Right ventricle myocardium inferior (tissue), 1 donor: ENCODE measurements at regions not wholly inside any gene's neighbourhood (a gene's known extent, or its start where the extent isn't known, plus 50 kb on each side); places are given as distances from the start of the nearest gene placed in this dataset.
"Not testable (repeated sequence)": the region's sequence is repeated elsewhere in the genome, so short reads cannot be mapped to it uniquely, and the experiment has no call there.

Experiments used
- ATAC-seq: fragments of 200-7000 bp; cut with Tn5 transposase; one replicate; pipeline ENCODE4 v1.9.1; 2020; ENCODE audit warnings: mild to moderate bottlenecking, moderate library complexity
- DNase-seq: peaks from one replicate; pipeline ENCODE4 v3.0.0; 2021; ENCODE audit errors: missing footprints
- intact Hi-C: fragments of 100-400 bp; cut with DNase I; formaldehyde crosslinking; loops from one replicate; pipeline ENCODE4 v1.11.0; 2022
- donor health status: DM: no; HTN: yes; CAD: no; lungs with severe emphysema.

GRCh38 chr11:29075726-29076125 lies 941.1 kb downstream of the KCNA4 start:
- intact Hi-C loops = no loop called here
- ATAC-seq = no peak
- no peak for DNase-seq

- DNase-seq (no peak), ATAC-seq (no peak)
- intact Hi-C loops = no loop called here
Measured at GRCh38 chr11:29063630-29064361, 953.0 kb downstream of the KCNA4 start.

- DNase-seq (no peak), ATAC-seq (no peak)
- intact Hi-C loops = no loop called here
Measured at GRCh38 chr11:29061452-29061851, 953.3 kb downstream of the METTL15 start.

GRCh38 chr11:29056487-29056886 lies 948.3 kb downstream of the METTL15 start:
- DNase-seq, intact Hi-C loops, ATAC-seq: not testable (repeated sequence)

GRCh38 chr11:29051935-29052334 lies 943.7 kb downstream of the METTL15 start:
- ATAC-seq = no peak
- DNase-seq = no peak
- intact Hi-C loops = no loop called here

- DNase-seq, ATAC-seq, intact Hi-C loops: not testable (repeated sequence)
Measured at GRCh38 chr11:29050962-29051361, 942.8 kb downstream of the METTL15 start.

- DNase-seq = no peak
- ATAC-seq = no peak
Measured at GRCh38 chr11:29040489-29040888, 932.3 kb downstream of the METTL15 start.

GRCh38 chr11:29032384-29033149 lies 924.4 kb downstream of the METTL15 start:
- ATAC-seq (no peak), DNase-seq (no peak)
- intact Hi-C loops = no loop called here

More at GRCh38 chr11:29040489-29040888, 932.3 kb downstream of the METTL15 start:
- intact Hi-C loops = no loop called here

- no peak for ATAC-seq
Measured at GRCh38 chr11:29029452-29029851, 921.3 kb downstream of the METTL15 start.

GRCh38 chr11:29027436-29027835 lies 919.2 kb downstream of the METTL15 start:
- ATAC-seq (no peak), DNase-seq (no peak)
- intact Hi-C loops = no loop called here

More at GRCh38 chr11:29029452-29029851, 921.3 kb downstream of the METTL15 start:
- intact Hi-C loops = no loop called here
- DNase-seq = no peak

- intact Hi-C loops = no loop called here
- ATAC-seq = no peak
- DNase-seq = no peak
Measured at GRCh38 chr11:29026286-29026685, 918.1 kb downstream of the METTL15 start.

- intact Hi-C loops = no loop called here
- no peak for ATAC-seq
- no peak for DNase-seq
Measured at GRCh38 chr11:29025001-29025400, 916.8 kb downstream of the METTL15 start.

GRCh38 chr11:29024386-29024785 lies 916.2 kb downstream of the METTL15 start:
- intact Hi-C loops = no loop called here
- DNase-seq = no peak

GRCh38 chr11:29023761-29024160 lies 915.6 kb downstream of the METTL15 start:
- intact Hi-C loops = no loop called here
- DNase-seq = no peak
- ATAC-seq = no peak

More at GRCh38 chr11:29024386-29024785, 916.2 kb downstream of the METTL15 start:
- no peak for ATAC-seq

- ATAC-seq (no peak), DNase-seq (no peak)
- intact Hi-C loops = no loop called here
Measured at GRCh38 chr11:29022676-29023075, 914.5 kb downstream of the METTL15 start.

GRCh38 chr11:29019960-29020683 lies 911.9 kb downstream of the METTL15 start:
- ATAC-seq (no peak), DNase-seq (no peak)
- intact Hi-C loops = no loop called here

- no peak for ATAC-seq
- intact Hi-C loops = no loop called here
- no peak for DNase-seq
Measured at GRCh38 chr11:29018631-29019030, 910.4 kb downstream of the METTL15 start.

GRCh38 chr11:29017941-29018340 lies 909.8 kb downstream of the METTL15 start:
- no peak for ATAC-seq
- no peak for DNase-seq
- intact Hi-C loops = no loop called here

- no peak for DNase-seq
- intact Hi-C loops = no loop called here
- no peak for ATAC-seq
Measured at GRCh38 chr11:29012507-29012906, 904.3 kb downstream of the METTL15 start.
